Activated T-helper 2 cell treated with anti-CD3 and anti-CD28 coated beads, Interferon-gamma antibody, Interleukin-2, Interleukin-4, amounts not matched to agents 10 μg/mL and 5 μg/mL and 100 μg/mL, durations not matched to agents 14 hours and 24 hours and 36 hours (primary cell): ENCODE measurements at regions not wholly inside any gene's neighbourhood (a gene's known extent, or its start where the extent isn't known, plus 50 kb on each side); places are given as distances from the start of the nearest gene placed in this dataset.
"Not testable (repeated sequence)": the region's sequence is repeated elsewhere in the genome, so short reads cannot be mapped to it uniquely, and the experiment has no call there.

Experiments used
- DNase-seq: peaks from one replicate; pipeline ENCODE4 v3.0.0; 2021; ENCODE audit warnings: low spot score
- H3K27ac Mint-ChIP-seq: one replicate; pipeline ENCODE4 v1.8.0; 2021; ENCODE audit warnings: mixed read lengths
- H3K27me3 Mint-ChIP-seq: one replicate; pipeline ENCODE4 v1.8.0; 2021; ENCODE audit warnings: low read depth, mixed read lengths
- H3K36me3 Mint-ChIP-seq: one replicate; pipeline ENCODE4 v1.8.0; 2021; ENCODE audit warnings: low read depth, mixed read lengths
- H3K4me1 Mint-ChIP-seq: one replicate; pipeline ENCODE4 v1.8.0; 2021; ENCODE audit warnings: low read depth, mixed read lengths
- H3K4me3 Mint-ChIP-seq: one replicate; pipeline ENCODE4 v1.8.0; 2021; ENCODE audit warnings: low read depth, mild to moderate bottlenecking, moderate library complexity, mixed read lengths
- H3K9me3 Mint-ChIP-seq: one replicate; pipeline ENCODE4 v1.8.0; 2021; ENCODE audit warnings: mixed read lengths
- intact Hi-C: fragments of 100-400 bp; cut with micrococcal nuclease; formaldehyde crosslinking; loops from one replicate; pipeline ENCODE4 v1.15.1; 2023

- intact Hi-C loops = no loop called here
- peaks cover 3% of the 10 kb centered on the region for H3K4me1 Mint-ChIP-seq
- H3K4me3 Mint-ChIP-seq = no peak overlapping the region
- no peaks in the 10 kb centered on the region for H3K36me3 Mint-ChIP-seq
- H3K27ac Mint-ChIP-seq = no peak overlapping the region
- peaks cover 2% of the 10 kb centered on the region for H3K27me3 Mint-ChIP-seq
- no peak for DNase-seq
- H3K9me3 Mint-ChIP-seq = no peaks in the 10 kb centered on the region
Observed at GRCh38 chr2:234710066-234710465, 213.2 kb upstream of the ARL4C start.

- Mint-ChIP-seq H3K27me3 (peaks cover 2% of the 10 kb centered on the region), H3K4me1 (peaks cover 7% of the 10 kb centered on the region)
Observed at GRCh38 chr2:234708717-234709116, 211.8 kb upstream of the ARL4C start.

GRCh38 chr2:234708091-234708683, 211.3 kb upstream of the ARL4C start:
- Mint-ChIP-seq H3K4me3 (no peak overlapping the region), H3K27ac (no peak overlapping the region), H3K27me3 (peaks cover 2% of the 10 kb centered on the region), H3K4me1 (peaks cover 7% of the 10 kb centered on the region), H3K36me3 (no peaks in the 10 kb centered on the region), H3K9me3 (no peaks in the 10 kb centered on the region)
- DNase-seq = no peak
- intact Hi-C loops = no loop called here

More at GRCh38 chr2:234708717-234709116, 211.8 kb upstream of the ARL4C start:
- Mint-ChIP-seq H3K36me3 (no peaks in the 10 kb centered on the region), H3K4me3 (no peak overlapping the region), H3K9me3 (no peaks in the 10 kb centered on the region), H3K27ac (no peak overlapping the region)
- no peak for DNase-seq
- intact Hi-C loops = no loop called here

GRCh38 chr2:234706086-234706485, 209.2 kb upstream of the ARL4C start:
- no peak overlapping the region for H3K27ac Mint-ChIP-seq
- DNase-seq = no peak
- H3K4me3 Mint-ChIP-seq = no peak overlapping the region
- H3K27me3 Mint-ChIP-seq = peaks cover 2% of the 10 kb centered on the region
- H3K9me3 Mint-ChIP-seq = no peaks in the 10 kb centered on the region
- H3K4me1 Mint-ChIP-seq = peaks cover 7% of the 10 kb centered on the region
- intact Hi-C loops = no loop called here
- no peaks in the 10 kb centered on the region for H3K36me3 Mint-ChIP-seq

GRCh38 chr2:234705108-234705507, 208.2 kb upstream of the ARL4C start:
- H3K9me3 Mint-ChIP-seq = no peaks in the 10 kb centered on the region
- intact Hi-C loops = no loop called here
- peaks cover 7% of the 10 kb centered on the region for H3K4me1 Mint-ChIP-seq
- H3K36me3 Mint-ChIP-seq = no peaks in the 10 kb centered on the region
- no peak overlapping the region for H3K4me3 Mint-ChIP-seq
- no peak for DNase-seq
- H3K27me3 Mint-ChIP-seq = no peaks in the 10 kb centered on the region
- no peak overlapping the region for H3K27ac Mint-ChIP-seq

GRCh38 chr2:234703258-234703657, 206.4 kb upstream of the ARL4C start:
- Mint-ChIP-seq H3K9me3 (peaks cover 4% of the 10 kb centered on the region), H3K36me3 (no peaks in the 10 kb centered on the region), H3K27ac (no peak overlapping the region), H3K27me3 (no peaks in the 10 kb centered on the region), H3K4me3 (no peak overlapping the region), H3K4me1 (peaks cover 7% of the 10 kb centered on the region)
- no peak for DNase-seq
- intact Hi-C loops = no loop called here

- no peak overlapping the region for H3K27ac Mint-ChIP-seq
- peaks cover 7% of the 10 kb centered on the region for H3K4me1 Mint-ChIP-seq
- H3K36me3 Mint-ChIP-seq = no peaks in the 10 kb centered on the region
- intact Hi-C loops = no loop called here
- DNase-seq = no peak
- H3K9me3 Mint-ChIP-seq = peaks cover 7% of the 10 kb centered on the region
- no peaks in the 10 kb centered on the region for H3K27me3 Mint-ChIP-seq
- no peak overlapping the region for H3K4me3 Mint-ChIP-seq
Observed at GRCh38 chr2:234702731-234703225, 205.9 kb upstream of the ARL4C start.

GRCh38 chr2:234701841-234702240, 205.0 kb upstream of the ARL4C start:
- intact Hi-C loops = no loop called here
- no peaks in the 10 kb centered on the region for H3K27me3 Mint-ChIP-seq
- no peaks in the 10 kb centered on the region for H3K36me3 Mint-ChIP-seq
- peaks cover 7% of the 10 kb centered on the region for H3K4me1 Mint-ChIP-seq
- H3K9me3 Mint-ChIP-seq = peaks cover 12% of the 10 kb centered on the region
- DNase-seq = no peak
- no peak overlapping the region for H3K4me3 Mint-ChIP-seq
- H3K27ac Mint-ChIP-seq = no peak overlapping the region

- intact Hi-C loops = no loop called here
- no peak overlapping the region for H3K27ac Mint-ChIP-seq
- no peak for DNase-seq
- peaks cover 16% of the 10 kb centered on the region for H3K9me3 Mint-ChIP-seq
- no peaks in the 10 kb centered on the region for H3K27me3 Mint-ChIP-seq
- H3K4me1 Mint-ChIP-seq = peaks cover 7% of the 10 kb centered on the region
- H3K4me3 Mint-ChIP-seq = no peak overlapping the region
- H3K36me3 Mint-ChIP-seq = no peaks in the 10 kb centered on the region
Observed at GRCh38 chr2:234701421-234701820, 204.5 kb upstream of the ARL4C start.

- Mint-ChIP-seq H3K4me3 (no peak overlapping the region), H3K27ac (no peak overlapping the region), H3K9me3 (peaks cover 27% of the 10 kb centered on the region), H3K4me1 (no peaks in the 10 kb centered on the region), H3K27me3 (no peaks in the 10 kb centered on the region), H3K36me3 (no peaks in the 10 kb centered on the region)
- no peak for DNase-seq
- intact Hi-C loops = no loop called here
Observed at GRCh38 chr2:234699456-234699855, 202.6 kb upstream of the ARL4C start.

GRCh38 chr2:234697300-234697876, 200.5 kb upstream of the ARL4C start:
- intact Hi-C loops, H3K27me3 Mint-ChIP-seq, DNase-seq, H3K4me3 Mint-ChIP-seq, H3K27ac Mint-ChIP-seq, H3K4me1 Mint-ChIP-seq, H3K36me3 Mint-ChIP-seq: not testable (repeated sequence)
- peaks cover 32% of the 10 kb centered on the region for H3K9me3 Mint-ChIP-seq

GRCh38 chr2:234695981-234696380, 199.1 kb upstream of the ARL4C start:
- Mint-ChIP-seq H3K36me3 (no peaks in the 10 kb centered on the region), H3K27ac (no peak overlapping the region), H3K9me3 (peaks cover 32% of the 10 kb centered on the region), H3K27me3 (no peaks in the 10 kb centered on the region), H3K4me1 (peaks cover 9% of the 10 kb centered on the region), H3K4me3 (no peak overlapping the region)
- intact Hi-C loops = no loop called here
- no peak for DNase-seq

- peaks cover 9% of the 10 kb centered on the region for H3K4me1 Mint-ChIP-seq
- H3K27me3 Mint-ChIP-seq = no peaks in the 10 kb centered on the region
- DNase-seq = no peak
- no peaks in the 10 kb centered on the region for H3K36me3 Mint-ChIP-seq
- peaks cover 32% of the 10 kb centered on the region for H3K9me3 Mint-ChIP-seq
- intact Hi-C loops = no loop called here
- H3K4me3 Mint-ChIP-seq = no peak overlapping the region
- H3K27ac Mint-ChIP-seq = no peak overlapping the region
Observed at GRCh38 chr2:234694244-234695013, 197.5 kb upstream of the ARL4C start.
